ENCODE measurements at regions not wholly inside any gene's neighbourhood (a gene's known extent, or its start where the extent isn't known, plus 50 kb on each side); places are given as distances from the start of the nearest gene placed in this dataset.

GRCh38 chr10:94043431-94043990 is 49.8 kb downstream of the PLCE1 start:
- peak; percentile 33 for DNase-seq (ENCODE audit: low read depth)

- DNase-seq (ENCODE audit: low read depth) = no peak
Observed at GRCh38 chr10:94046098-94046497, 52.4 kb downstream of the PLCE1 start.

- no peak for DNase-seq (ENCODE audit: low read depth)
Observed at GRCh38 chr10:94047293-94047692, 53.6 kb downstream of the PLCE1 start.

GRCh38 chr10:94049911-94050310 is 56.2 kb downstream of the PLCE1 start:
- DNase-seq (ENCODE audit: low read depth) = no peak

GRCh38 chr10:94052281-94052680 is 58.5 kb downstream of the PLCE1 start:
- DNase-seq (ENCODE audit: low read depth) = no peak

- DNase-seq (ENCODE audit: low read depth) = peak; percentile 18
Observed at GRCh38 chr10:94052866-94053791, 59.4 kb downstream of the PLCE1 start.

GRCh38 chr10:94059178-94059883 is 65.6 kb downstream of the PLCE1 start:
- no peak for DNase-seq (ENCODE audit: low read depth)

- no peak for DNase-seq (ENCODE audit: low read depth)
Observed at GRCh38 chr10:94061026-94061425, 67.3 kb downstream of the PLCE1 start.

GRCh38 chr10:94062611-94063010 is 68.9 kb downstream of the PLCE1 start:
- DNase-seq (ENCODE audit: low read depth) = no peak

- no peak for DNase-seq (ENCODE audit: low read depth)
Observed at GRCh38 chr10:94065362-94065761, 71.6 kb downstream of the PLCE1 start.

- no peak for DNase-seq (ENCODE audit: low read depth)
Observed at GRCh38 chr10:94065787-94066186, 72.1 kb downstream of the PLCE1 start.

- peak; percentile 17 for DNase-seq (ENCODE audit: low read depth)
Observed at GRCh38 chr10:94066411-94066810, 72.7 kb downstream of the PLCE1 start.

- no peak for DNase-seq (ENCODE audit: low read depth)
Observed at GRCh38 chr10:94069884-94070283, 76.2 kb downstream of the PLCE1 start.

- DNase-seq (ENCODE audit: low read depth) = no peak
Observed at GRCh38 chr10:94074462-94074861, 80.7 kb downstream of the PLCE1 start.

GRCh38 chr10:94075506-94075905 is 81.8 kb downstream of the PLCE1 start:
- DNase-seq (ENCODE audit: low read depth) = no peak

GRCh38 chr10:94076325-94076841 is 82.7 kb downstream of the PLCE1 start:
- DNase-seq (ENCODE audit: low read depth) = peak; percentile 83

- no peak for DNase-seq (ENCODE audit: low read depth)
Observed at GRCh38 chr10:94077042-94077441, 83.3 kb downstream of the PLCE1 start.

- no peak for DNase-seq (ENCODE audit: low read depth)
Observed at GRCh38 chr10:94080108-94080507, 86.4 kb downstream of the PLCE1 start.

GRCh38 chr10:94083662-94084265 is 90.0 kb downstream of the PLCE1 start:
- no peak for DNase-seq (ENCODE audit: low read depth)

GRCh38 chr10:94084344-94084743 is 90.6 kb downstream of the PLCE1 start:
- DNase-seq (ENCODE audit: low read depth) = no peak

- DNase-seq (ENCODE audit: low read depth) = no peak
Observed at GRCh38 chr10:94085288-94085687, 91.6 kb downstream of the PLCE1 start.

- no peak for DNase-seq (ENCODE audit: low read depth)
Observed at GRCh38 chr10:94085766-94086437, 92.2 kb downstream of the PLCE1 start.

All from stromal cell of bone marrow (primary cell).